Endometrial microvascular endothelial cells (primary cell): ENCODE measurements at regions not wholly inside any gene's neighbourhood (a gene's known extent, or its start where the extent isn't known, plus 50 kb on each side); places are given as distances from the start of the nearest gene placed in this dataset.
"Not testable (repeated sequence)": the region's sequence is repeated elsewhere in the genome, so short reads cannot be mapped to it uniquely, and the experiment has no call there.

ENCODE experiments used
- in situ Hi-C: cut with HindIII; loops from 2 replicates; pipeline ENCODE4 v1.10.0; 2017; ENCODE audit warnings: low sequenced_read_pairs, low pct_unique_long_range_greater_than_20kb; ENCODE audit errors: inconsistent ontology term

DNA sequence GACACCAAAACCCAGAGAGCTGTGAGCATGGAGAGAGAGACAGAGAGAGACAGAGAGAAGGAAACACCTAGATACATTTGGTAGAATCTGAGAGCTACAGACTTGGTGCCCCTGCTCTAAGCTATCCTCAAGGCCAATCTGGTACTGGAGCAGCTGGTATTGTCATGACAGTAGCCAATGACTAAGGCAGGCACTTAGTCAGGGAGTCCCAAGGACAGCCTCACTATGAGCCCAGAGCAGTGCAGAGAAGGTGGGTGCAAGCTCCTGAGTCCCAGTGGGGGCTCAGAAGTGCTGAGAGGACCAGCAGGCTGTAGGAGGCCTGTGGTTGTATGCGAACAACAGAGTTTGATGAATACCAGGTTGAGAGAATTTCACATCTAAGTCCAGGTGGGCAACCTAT is 300.4 kb upstream of the ZNF608 start:
- in situ Hi-C loops = no loop called here

DNA sequence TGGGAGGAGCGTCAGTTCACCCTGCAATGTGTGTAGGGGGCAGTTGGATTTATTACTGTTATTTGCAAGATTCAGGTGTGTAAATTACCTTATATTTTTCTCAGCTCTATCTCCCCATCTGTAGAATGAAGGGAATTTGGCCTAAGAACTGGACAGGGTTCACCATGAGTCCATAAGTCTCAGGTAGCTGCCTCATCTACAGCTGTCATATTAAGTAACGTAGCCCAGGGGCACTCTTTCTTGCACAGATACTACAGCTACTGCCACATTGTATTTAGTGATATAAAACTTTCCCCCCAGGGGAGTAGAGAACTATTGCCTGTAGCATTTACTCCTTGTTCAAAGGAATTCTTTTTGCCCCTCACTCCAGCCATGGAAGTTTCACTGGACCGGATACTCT is 301.4 kb upstream of the ZNF608 start:
- in situ Hi-C loops = no loop called here

DNA sequence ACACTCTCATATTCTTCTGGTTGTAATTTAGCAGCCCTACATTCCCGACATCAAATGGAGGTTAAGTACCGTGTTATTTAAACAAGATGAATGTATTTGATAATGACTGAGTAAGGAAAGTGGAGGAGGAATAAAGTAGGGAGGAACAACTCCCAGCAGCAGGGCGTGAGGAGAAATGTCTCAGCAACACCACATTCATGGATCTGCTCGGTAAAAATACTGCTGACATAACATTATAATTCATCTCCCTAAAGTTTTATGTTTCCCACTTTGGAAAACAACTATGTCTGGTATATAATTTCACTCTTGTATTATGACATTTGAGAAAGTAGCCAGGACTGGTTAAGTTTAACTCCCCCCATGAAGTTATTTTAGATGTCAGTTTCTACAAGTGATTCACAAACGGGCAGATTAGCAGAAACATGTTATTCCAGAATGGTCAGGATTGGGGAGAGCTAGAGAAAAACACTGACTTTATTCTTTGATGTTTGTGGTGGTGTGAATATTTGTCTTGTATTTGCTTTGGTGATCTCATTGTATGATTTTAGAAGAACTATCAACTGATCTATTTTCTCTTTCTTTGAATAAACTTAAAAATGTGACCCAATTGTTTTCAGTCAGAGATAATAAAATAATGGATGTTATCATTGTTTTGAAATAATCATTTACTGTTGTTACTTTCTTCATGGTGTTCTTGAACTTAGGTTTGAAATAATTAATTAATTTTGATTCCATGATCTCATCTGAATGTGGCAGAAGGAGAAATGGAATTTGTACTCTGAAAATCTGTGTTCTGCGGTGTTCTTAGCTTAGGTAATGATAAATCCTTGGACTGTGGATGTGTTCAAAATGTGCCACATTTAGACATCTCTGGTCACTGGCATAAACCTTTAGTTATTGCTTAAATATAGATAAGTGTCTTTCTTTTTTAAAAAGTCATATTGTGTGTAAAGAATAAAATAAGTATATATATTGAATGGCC is 303.6 kb upstream of the ZNF608 start:
- in situ Hi-C loops = no loop called here

DNA sequence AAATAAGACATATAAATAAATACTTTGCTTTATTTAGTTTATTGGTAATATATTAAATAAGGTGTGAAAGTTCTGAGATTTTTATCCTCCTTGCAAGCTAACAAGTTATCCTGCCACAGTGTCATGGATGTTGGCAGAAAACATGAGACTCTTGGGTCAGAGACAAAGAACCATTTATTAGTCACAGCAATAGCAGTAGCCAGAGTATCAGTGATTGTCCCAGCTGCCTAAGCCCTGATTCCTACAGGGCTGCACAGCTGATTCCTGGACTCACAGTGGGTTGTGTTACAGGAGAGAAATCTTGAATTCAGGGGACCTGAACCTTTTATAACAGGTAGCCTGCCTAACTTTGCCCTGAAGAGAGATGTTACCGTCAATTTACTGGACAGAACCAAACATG is 304.5 kb upstream of the ZNF608 start:
- in situ Hi-C loops = no loop called here

DNA sequence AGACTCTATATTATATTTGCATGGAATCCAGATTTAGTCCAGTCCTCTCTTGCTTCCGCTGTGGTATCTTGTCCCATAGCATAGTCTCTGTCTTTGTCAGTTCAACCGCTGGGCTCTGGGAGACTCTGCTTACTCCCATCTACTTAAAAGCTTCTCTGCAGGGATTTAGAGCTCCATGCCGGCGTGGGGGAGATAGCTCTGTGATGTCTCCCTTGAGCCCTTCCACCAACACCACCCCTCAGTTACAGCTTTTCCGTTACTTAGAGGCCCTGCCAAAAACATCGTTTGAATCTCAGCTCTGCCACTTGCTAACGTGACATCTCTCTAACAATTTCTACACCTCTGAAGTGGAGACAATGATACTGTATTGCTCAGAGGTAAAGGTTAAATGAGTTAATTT is 306.1 kb upstream of the ZNF608 start:
- in situ Hi-C loops = no loop called here

DNA sequence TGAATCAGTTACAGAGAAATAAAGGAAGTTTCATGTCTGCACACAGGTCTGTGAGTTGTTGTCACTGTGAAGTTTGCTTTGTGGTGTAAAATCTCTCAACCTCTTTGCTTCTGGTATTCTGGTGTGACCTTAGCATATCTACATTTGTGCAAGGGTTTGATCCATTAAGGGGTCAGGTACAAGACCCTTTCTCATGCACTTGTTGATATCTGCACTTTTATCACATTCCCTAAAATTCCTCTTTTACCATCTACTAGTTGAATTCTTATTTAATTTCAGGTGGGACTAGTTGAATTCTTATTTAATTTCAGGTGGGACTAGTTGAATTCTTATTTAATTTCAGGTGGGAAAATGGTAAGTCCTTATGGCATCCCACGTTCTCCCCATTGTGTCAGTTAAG is 306.7 kb upstream of the ZNF608 start:
- in situ Hi-C loops = no loop called here

DNA sequence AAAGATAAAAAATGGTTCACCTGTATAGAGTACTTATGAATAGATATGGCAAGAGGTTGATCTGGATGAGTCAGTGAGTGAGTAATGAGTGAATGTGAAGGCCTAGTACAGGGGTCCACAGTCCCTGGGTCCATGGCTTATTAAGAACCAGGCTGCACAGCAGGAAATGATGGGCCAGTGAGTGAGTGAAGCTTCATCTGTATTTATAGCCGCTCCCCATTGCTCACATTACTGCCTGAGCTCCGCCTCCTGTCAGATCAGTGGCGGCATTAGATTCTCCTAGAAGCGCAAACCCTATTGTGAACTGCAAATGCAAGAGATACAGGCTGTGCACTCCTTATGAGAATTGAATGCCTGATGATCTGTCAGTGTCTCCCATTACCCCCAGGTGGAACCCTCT is 307.7 kb upstream of the ZNF608 start:
- in situ Hi-C loops = no loop called here

DNA sequence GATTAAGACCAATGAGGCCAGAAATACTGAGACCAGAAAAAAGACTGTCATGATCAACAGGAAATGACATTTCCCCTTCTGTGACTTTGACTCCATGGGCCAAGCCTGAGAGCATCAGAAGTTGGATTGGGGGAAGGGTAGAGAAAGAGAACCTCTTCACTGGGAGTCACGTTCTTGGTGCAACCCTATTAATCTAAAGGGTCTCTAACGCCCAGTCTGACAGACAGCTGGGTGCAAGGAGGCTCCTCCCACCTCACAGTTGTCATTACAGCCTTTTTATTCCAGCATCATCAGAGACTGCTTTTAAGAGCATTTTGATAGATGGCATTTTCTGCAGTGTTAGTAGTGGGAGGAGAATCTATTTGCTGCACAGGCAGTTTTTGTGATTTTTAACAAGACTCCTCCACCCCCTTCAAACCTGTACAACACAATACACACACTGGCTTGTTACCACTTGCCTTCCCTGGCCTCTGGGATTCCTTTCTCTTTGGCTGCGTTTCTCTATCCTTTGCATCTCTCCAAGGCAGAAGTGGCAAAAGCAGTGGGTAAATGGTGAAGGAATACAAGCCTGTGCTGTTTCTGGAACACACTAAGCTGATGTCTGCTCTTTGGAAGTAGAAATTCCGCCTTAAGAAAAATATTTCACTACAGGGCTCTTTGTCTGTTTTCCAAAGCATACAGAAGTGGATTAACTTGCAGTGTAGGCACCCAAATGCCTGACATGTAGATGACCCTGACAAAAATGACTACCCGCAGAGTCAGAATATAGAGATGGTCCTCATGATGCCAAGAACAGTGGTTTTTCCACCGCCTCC is 310.4 kb upstream of the ZNF608 start:
- in situ Hi-C loops = no loop called here

DNA sequence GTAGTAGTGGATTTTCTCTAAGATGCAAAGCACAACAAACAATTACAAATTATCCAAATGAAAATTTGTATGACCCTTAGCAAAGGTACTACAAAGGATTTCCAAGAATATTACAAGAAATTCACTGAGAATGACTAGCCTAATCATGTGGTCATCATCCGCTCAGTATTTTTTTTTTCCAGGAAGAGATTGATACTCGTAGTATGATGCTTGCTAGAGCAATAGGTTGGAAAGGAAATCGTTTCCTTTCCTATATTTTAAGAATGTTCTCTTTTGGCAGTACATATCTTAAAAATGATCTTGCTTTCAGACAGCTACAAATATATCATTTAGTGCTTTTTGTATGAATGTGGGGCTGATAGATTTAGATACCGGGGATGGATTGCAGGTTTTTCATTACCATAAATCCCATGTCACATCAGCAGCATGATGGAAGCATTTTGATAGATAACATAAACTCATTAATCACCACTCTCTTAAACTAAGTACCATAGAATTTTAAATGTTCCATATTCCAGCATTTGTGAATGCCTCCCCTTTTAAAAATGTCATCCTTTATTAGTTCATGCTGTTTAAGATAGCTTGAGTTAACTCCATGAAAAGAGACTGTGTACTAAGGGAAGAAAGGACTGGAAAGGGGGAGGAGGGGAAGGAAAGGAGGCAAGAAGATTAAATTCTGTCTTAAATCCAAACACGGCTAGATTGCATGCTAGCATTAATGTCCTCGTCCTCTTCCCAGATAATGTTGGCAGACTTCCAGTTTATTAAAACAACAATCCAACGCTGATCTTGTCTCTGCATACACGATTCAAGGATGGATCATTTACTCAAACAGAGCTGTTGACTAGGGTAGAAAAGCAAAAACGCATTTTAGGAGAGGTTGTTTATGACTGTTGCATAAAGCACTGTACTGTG is 311.7 kb upstream of the ZNF608 start:
- in situ Hi-C loops = no loop called here

DNA sequence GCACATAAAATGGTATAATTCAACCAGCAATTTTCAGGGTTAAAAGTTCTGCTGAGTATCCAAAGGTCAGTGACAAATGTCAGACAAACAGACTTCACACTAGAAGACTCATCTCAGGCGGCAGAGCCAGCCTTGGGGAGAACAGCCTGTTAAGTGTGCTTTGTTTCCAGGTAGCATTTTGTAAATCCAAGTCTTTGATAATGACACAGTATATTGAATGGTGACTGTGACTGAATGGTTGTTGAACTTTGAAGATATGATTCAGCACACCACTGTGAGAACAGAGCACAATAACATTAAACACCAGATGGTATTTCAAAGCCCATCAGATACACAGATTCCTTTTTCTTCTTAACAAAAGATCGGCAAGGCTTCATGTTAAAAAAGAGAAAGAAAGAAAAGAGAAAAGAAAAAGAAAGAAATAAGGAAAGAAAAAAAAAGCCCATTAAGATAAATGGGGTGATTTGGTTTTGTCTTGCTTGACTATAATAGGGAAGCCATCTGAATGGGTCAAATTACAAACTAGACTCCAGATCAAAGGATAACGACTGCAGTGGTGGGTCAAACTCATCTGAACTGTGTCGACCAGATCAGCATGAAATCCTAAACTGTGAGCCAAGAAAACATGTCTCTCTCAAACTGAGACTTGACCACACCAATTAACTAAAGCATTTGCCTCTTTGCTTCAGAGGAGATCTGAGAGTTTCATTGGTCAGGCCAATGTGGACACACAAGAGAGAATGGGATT is 313.0 kb upstream of the ZNF608 start:
- in situ Hi-C loops = no loop called here

DNA sequence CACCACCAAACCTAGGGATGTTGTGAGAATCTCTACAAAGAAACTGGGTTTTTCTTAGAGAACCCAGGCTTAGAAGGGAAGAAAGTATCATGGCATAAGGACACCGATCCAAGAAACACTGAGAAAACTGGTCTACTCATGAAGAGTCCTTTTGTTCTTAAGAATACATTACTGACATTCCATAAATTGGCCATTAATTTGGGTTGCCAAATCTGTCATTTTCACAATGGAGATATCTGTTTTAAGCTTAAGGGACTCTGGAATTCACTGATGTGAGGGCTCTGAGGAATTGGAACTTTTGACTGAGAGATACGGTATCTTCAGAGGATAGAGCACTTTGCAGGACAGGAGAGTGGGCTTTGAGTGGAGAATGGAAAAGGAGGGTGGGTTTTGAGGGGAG is 315.3 kb upstream of the ZNF608 start:
- in situ Hi-C loops = no loop called here

DNA sequence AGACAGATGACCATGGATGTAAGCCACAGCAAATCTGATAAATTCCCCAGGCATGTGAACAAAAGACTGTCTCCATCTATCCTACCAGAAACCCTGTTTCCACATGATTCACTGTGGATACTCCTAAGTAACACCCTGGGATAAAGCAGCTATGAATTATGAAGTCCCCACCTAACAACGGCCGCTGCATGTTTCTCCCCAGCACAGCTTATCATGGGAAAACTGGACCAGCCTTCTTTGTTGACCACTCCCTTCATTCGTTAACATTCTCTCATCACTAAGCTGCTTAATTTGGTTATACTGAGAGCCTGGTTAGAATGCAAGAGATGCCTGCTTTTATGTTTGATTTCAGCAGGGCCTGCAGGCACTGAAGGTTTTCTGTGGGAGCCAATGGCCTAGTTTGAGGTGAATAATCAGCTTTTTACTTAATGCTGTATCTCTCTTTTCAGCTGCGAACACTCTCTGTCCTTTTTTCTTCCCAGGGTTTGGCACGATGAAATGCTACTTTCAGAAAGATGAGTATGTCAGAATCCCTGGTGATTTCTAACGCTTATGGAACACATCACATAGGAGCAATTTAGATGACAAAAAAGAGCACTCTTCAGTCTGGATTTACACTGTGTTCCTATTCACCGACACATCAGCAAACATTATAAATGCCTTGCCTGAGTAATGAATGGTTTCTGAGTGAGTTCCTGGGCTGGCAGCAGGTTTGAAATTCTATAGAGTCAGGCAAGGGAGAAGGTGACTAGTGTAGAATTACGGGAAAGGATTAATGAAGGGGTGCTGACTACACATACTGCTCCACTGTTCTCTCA is 318.4 kb upstream of the ZNF608 start:
- in situ Hi-C loops = no loop called here

DNA sequence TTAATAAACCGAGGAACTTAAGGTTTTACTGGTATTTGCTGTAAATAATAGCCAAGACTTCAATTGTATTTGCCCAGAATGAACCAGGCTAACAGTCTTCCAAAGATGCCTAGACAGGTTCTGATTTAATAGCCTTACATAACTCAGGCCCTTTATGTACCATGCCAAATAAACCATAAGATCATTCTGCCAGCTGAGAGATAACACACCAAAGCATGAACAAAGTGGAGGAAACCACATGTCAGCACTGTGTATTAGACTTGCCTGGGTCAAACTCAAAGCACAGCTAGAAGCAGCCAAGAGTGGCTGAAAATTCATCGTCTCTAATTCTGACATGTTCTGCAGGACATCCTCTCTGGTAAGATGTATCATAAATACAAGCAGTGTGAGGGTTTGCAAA is 319.3 kb upstream of the ZNF608 start:
- in situ Hi-C loops = no loop called here

DNA sequence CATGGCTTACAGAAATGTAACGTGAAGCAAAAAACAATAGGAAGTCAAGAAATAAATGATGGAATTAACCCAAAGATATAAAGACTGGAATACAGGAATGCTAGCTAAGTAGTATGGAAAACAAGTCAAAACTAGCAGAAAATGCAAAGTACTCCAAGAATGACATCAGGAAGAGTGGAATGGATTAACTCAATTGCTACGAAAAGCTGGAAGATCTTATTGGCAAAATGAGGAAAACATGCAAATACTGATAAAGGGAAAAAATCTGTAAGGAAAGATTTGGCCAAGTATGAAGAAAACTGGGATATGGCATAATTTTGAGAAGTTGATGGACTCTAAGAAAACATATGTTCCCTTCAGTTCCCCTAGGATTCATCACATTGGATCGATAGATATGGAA is 324.5 kb upstream of the ZNF608 start:
- in situ Hi-C loops = no loop called here

DNA sequence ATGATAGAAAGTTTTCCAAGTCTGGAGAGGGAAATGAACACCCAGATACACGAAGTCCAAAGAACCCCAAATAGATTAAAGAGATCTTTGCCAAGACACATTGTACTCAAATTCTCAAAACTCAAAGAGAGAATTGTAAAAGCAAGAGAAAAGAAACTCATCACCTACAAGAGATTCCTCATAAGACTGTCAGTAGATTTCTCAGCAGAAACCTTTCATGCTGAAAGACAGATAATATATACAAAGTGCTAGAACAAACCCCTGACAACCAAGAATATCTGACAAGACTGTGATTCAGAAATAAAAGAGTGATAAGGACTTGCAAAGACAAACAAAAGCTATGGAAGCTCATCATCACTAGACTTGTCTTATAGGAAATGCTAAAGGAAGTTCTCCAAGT is 326.7 kb upstream of the ZNF608 start:
- in situ Hi-C loops = no loop called here

DNA sequence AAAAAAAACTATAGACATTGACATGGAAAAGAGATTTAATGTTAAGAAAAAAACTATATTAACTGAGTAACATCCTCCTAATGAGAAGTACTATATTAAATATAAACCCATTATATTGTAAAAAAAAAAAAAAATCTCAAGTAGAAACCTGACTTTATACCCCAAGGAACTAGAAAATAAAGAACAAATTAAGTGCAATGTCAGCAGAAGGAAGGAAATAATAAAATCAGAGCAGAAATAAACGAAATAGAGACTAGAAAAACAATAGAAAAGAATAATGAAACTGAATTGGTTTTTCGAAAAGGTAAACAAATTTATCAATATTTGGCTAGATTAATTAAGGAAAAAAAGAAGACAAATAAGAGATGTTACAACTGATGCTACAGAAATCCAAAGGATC is 329.1 kb upstream of the ZNF608 start:
- in situ Hi-C loops = no loop called here

DNA sequence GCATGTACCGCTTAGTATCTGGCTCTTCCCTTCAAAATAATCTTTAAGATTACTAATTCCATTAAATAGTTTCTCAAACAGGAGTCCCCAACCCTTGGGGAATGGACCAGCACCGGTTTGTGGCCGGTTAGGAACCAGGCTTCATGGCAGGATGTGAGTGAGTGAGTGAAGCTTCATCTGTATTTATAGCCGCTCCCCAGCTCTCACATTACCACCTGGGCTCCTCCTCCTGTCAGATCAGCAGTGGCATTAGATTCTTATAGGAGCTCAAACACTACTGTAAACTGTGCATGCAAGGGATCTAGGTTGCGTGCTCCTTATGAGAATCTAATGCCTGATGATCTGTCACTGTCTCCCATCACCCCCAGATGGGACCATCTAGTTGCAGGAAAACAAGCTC is 332.6 kb upstream of the ZNF608 start:
- in situ Hi-C loops = not testable (repeated sequence)

DNA sequence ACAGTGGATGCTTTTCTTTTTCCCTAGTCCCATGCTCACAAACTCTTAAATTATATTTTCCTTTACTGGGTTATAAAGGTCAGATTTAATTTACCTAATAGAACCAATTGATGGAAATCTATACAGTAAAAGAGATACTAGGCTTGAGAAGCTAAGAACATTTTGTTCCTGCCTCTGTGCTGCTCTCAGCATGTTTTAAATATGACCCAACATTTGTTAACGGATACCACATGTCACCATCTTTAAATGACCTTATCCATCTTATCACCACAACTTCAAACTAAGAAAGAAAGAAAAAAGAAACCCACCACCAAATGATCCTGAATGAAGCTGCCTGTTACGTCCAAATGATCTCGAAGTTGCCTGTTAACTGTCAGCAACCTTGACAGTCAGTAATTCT is 334.7 kb upstream of the ZNF608 start:
- in situ Hi-C loops = no loop called here
